Keratinocyte (primary cell): ENCODE measurements at regions not wholly inside any gene's neighbourhood (a gene's known extent, or its start where the extent isn't known, plus 50 kb on each side); places are given as distances from the start of the nearest gene placed in this dataset.

ENCODE experiments used
- DNase-seq: peaks from one replicate; pipeline ENCODE4 v3.0.0-alpha.2; 2011; ENCODE audit warnings: low read depth, missing footprints, low spot score
- FAIRE-seq: peaks from 2 replicates; lab custom pipeline; 2011; peaks lifted over from hg19 to GRCh38; lab: Jason Lieb, UNC
- H2AFZ ChIP-seq: 2 replicates; pipeline ENCODE4 v1.6.0; 2012; ENCODE audit warnings: low read length, control low read depth, inconsistent platforms; ENCODE audit not compliant: control insufficient read depth
- H3K27ac ChIP-seq: 2 replicates; pipeline ENCODE4 v1.5.1; 2011; ENCODE audit warnings: low read length; ENCODE audit not compliant: control insufficient read depth, insufficient read depth
- H3K27me3 ChIP-seq: 3 replicates; pipeline ENCODE4 v1.6.0; 2011; ENCODE audit warnings: low read length; ENCODE audit not compliant: control insufficient read depth, insufficient read depth; ENCODE audit errors: extremely low read depth
- H3K36me3 ChIP-seq, 2 experiments: 2 replicates in 1 of 2; 3 replicates in 1 of 2; pipeline ENCODE4 v1.5.1; 2011; ENCODE audit warnings: low read length in 2 of 2, mild to moderate bottlenecking in 1 of 2; ENCODE audit not compliant: control insufficient read depth in 2 of 2, insufficient read depth in 2 of 2; ENCODE audit errors: extremely low read depth in 1 of 2
- H3K4me1 ChIP-seq: 3 replicates; pipeline ENCODE4 v1.5.1; 2011; ENCODE audit warnings: low read length; ENCODE audit not compliant: control insufficient read depth, insufficient read depth; ENCODE audit errors: extremely low read depth
- H3K4me2 ChIP-seq: 3 replicates; pipeline ENCODE4 v1.6.0; 2011; ENCODE audit warnings: low read depth, low read length; ENCODE audit not compliant: control insufficient read depth, insufficient read depth; ENCODE audit errors: extremely low read depth
- H3K4me3 ChIP-seq, 3 experiments: fragments of 200-600 bp in 1 of 3; sonication (generic) in 1 of 3; 2 replicates in 2 of 3; 3 replicates in 1 of 3; pipeline ENCODE4 v1.5.1; 2011 to 2016; ENCODE audit warnings: low read length in 3 of 3, mild to moderate bottlenecking in 3 of 3, control low read depth in 2 of 3, inconsistent platforms in 1 of 3, low read depth in 1 of 3, mixed read lengths in 1 of 3, mixed run types in 1 of 3, moderate library complexity in 1 of 3; ENCODE audit not compliant: control insufficient read depth in 2 of 3, insufficient read depth in 2 of 3; ENCODE audit errors: extremely low read depth in 1 of 3
- H3K79me2 ChIP-seq: 2 replicates; pipeline ENCODE4 v1.6.0; 2012; ENCODE audit warnings: low read length; ENCODE audit not compliant: control insufficient read depth, insufficient read depth
- H3K9ac ChIP-seq: 3 replicates; pipeline ENCODE4 v1.6.0; 2011; ENCODE audit warnings: low read length; ENCODE audit not compliant: control insufficient read depth, insufficient read depth; ENCODE audit errors: extremely low read depth
- H3K9me1 ChIP-seq: 3 replicates; pipeline ENCODE4 v1.6.0; 2011; ENCODE audit warnings: low read length; ENCODE audit not compliant: control insufficient read depth, insufficient read depth; ENCODE audit errors: extremely low read depth
- H3K9me3 ChIP-seq: 2 replicates; pipeline ENCODE4 v1.5.1; 2012; ENCODE audit warnings: low read depth, low read length; ENCODE audit not compliant: control insufficient read depth
- H4K20me1 ChIP-seq: 3 replicates; pipeline ENCODE4 v1.6.0; 2011; ENCODE audit warnings: low read length; ENCODE audit not compliant: control insufficient read depth, insufficient read depth; ENCODE audit errors: extremely low read depth
- CTCF ChIP-seq, 3 experiments: IDR thresholded peaks in 1 of 3; conservative IDR thresholded peaks in 1 of 3; optimal IDR thresholded peaks in 1 of 3; 2 replicates in 2 of 3; 3 replicates in 1 of 3; pipeline versions ENCODE3 to v1.5.1; 2011; ENCODE audit warnings: low read length in 3 of 3, mild to moderate bottlenecking in 3 of 3, moderate library complexity in 2 of 3, control low read depth in 1 of 3, inconsistent platforms in 1 of 3; ENCODE audit not compliant: insufficient read depth in 2 of 3; ENCODE audit errors: extremely low read depth in 1 of 3
- EZH2 ChIP-seq: IDR thresholded peaks from one replicate; pipeline ENCODE4 v1.6.1; 2012; ENCODE audit warnings: inconsistent platforms, mild to moderate bottlenecking, low read length, moderate library complexity
- dilution Hi-C: fragments of 300-500 bp; cut with MboI; formaldehyde crosslinking; loops from one replicate; pipeline ENCODE4 v1.7.0; 2020; ENCODE audit warnings: low sequenced_read_pairs; ENCODE audit not compliant: extremely low pct_ligation_motif_present

- H3K27me3 ChIP-seq: peaks cover 9% of the 10 kb centered on the region
Observed at GRCh38 chr3:72669224-72669623, 179.0 kb downstream of the SHQ1 start.

GRCh38 chr3:72666447-72666755 lies 181.8 kb downstream of the SHQ1 start:
- Histone ChIP-seq H3K27me3 (peaks cover 9% of the 10 kb centered on the region), H4K20me1 (no peaks in the 10 kb centered on the region), H2AFZ (no peak overlapping the region), H3K4me3 (no peak overlapping the region), H3K9ac (no peak overlapping the region), H3K4me1 (peaks cover 2% of the 10 kb centered on the region), H3K36me3 (no peaks in the 10 kb centered on the region), H3K27ac (no peak overlapping the region), H3K4me2 (no peak overlapping the region), H3K9me3 (no peaks in the 10 kb centered on the region), H3K9me1 (no peaks in the 10 kb centered on the region), H3K79me2 (no peaks in the 10 kb centered on the region)
- TF ChIP-seq EZH2: no peak
- TF ChIP-seq CTCF (optimal IDR thresholded peaks at IDR 0.05 in 1 of 3, IDR thresholded peaks at IDR 0.05 in 1 of 3, conservative IDR thresholded peaks at IDR 0.05 in 1 of 3; ENCODE audit: extremely low read depth in 1 of 3, insufficient read depth in 2 of 3, low read length in 3 of 3): peak in 1 of 3 experiments; percentile 14
- dilution Hi-C loops: no loop called here
- DNase-seq (no peak), FAIRE-seq (no peak)

More at GRCh38 chr3:72669224-72669623, 179.0 kb downstream of the SHQ1 start:
- no peaks in the 10 kb centered on the region for H3K36me3 ChIP-seq
- no peak for DNase-seq
- H3K4me2 ChIP-seq: no peak overlapping the region
- H3K9me3 ChIP-seq: no peaks in the 10 kb centered on the region
- no peak overlapping the region for H3K9ac ChIP-seq
- no peak overlapping the region for H3K27ac ChIP-seq
- dilution Hi-C loops: no loop called here
- no peaks in the 10 kb centered on the region for H4K20me1 ChIP-seq
- H3K9me1 ChIP-seq: no peaks in the 10 kb centered on the region
- no peak overlapping the region for H2AFZ ChIP-seq
- TF ChIP-seq EZH2: no peak
- no peak for TF ChIP-seq CTCF (optimal IDR thresholded peaks at IDR 0.05 in 1 of 3, IDR thresholded peaks at IDR 0.05 in 1 of 3, conservative IDR thresholded peaks at IDR 0.05 in 1 of 3; ENCODE audit: extremely low read depth in 1 of 3, insufficient read depth in 2 of 3, low read length in 3 of 3)
- no peak overlapping the region for H3K4me3 ChIP-seq
- H3K79me2 ChIP-seq: no peaks in the 10 kb centered on the region
- no peak for FAIRE-seq
- no peaks in the 10 kb centered on the region for H3K4me1 ChIP-seq
